H9 (cell line): ENCODE measurements at regions not wholly inside any gene's neighbourhood (a gene's known extent, or its start where the extent isn't known, plus 50 kb on each side); places are given as distances from the start of the nearest gene placed in this dataset.

Experiments
- DNase-seq: peaks from one replicate; pipeline ENCODE4 v3.0.0-alpha.2; 2017
- H2AFZ ChIP-seq: one replicate; pipeline ENCODE4 v1.6.1; 2013; ENCODE audit warnings: mild to moderate bottlenecking, low read length, control low read depth, moderate library complexity
- H2AK5ac ChIP-seq: 2 replicates; pipeline ENCODE4 v1.6.1; 2013; ENCODE audit warnings: low read length, control low read depth, mixed read lengths; ENCODE audit not compliant: insufficient read length
- H2BK120ac ChIP-seq: one replicate; pipeline ENCODE4 v1.6.1; 2013; ENCODE audit warnings: low read depth, mild to moderate bottlenecking, low read length, control low read depth, inconsistent platforms; ENCODE audit not compliant: poor library complexity, severe bottlenecking
- H2BK12ac ChIP-seq: 2 replicates; pipeline ENCODE4 v1.6.1; 2013; ENCODE audit warnings: low read length, control low read depth, mixed read lengths, low read depth; ENCODE audit not compliant: insufficient read length
- H2BK15ac ChIP-seq: 2 replicates; pipeline ENCODE4 v1.6.1; 2013; ENCODE audit warnings: low read depth, low read length, control low read depth
- H2BK20ac ChIP-seq: one replicate; pipeline ENCODE4 v1.6.1; 2013; ENCODE audit warnings: low read depth, mild to moderate bottlenecking, low read length, control low read depth, inconsistent platforms; ENCODE audit not compliant: poor library complexity, severe bottlenecking
- H2BK5ac ChIP-seq: 2 replicates; pipeline ENCODE4 v1.6.1; 2013; ENCODE audit warnings: low read length, control low read depth, mixed read lengths; ENCODE audit not compliant: insufficient read length
- H3K14ac ChIP-seq: 2 replicates; pipeline ENCODE4 v1.6.1; 2013; ENCODE audit warnings: low read length, control low read depth; ENCODE audit not compliant: insufficient read depth
- H3K18ac ChIP-seq: 2 replicates; pipeline ENCODE4 v1.6.1; 2013; ENCODE audit warnings: low read depth, mild to moderate bottlenecking, mixed read lengths, low read length, control low read depth; ENCODE audit not compliant: insufficient read length
- H3K23ac ChIP-seq: 2 replicates; pipeline ENCODE4 v1.6.1; 2013; ENCODE audit warnings: low read length, control low read depth, mixed read lengths, low read depth; ENCODE audit not compliant: insufficient read length
- H3K23me2 ChIP-seq: 2 replicates; pipeline ENCODE4 v1.6.1; 2013; ENCODE audit warnings: low read depth, mild to moderate bottlenecking, mixed read lengths, low read length, control low read depth; ENCODE audit not compliant: insufficient read length, poor library complexity, severe bottlenecking
- H3K27ac ChIP-seq: 2 replicates; pipeline ENCODE4 v1.5.1; 2013; ENCODE audit warnings: low read length, control low read depth, mixed read lengths, low read depth; ENCODE audit not compliant: insufficient read length
- H3K27me3 ChIP-seq: 2 replicates; pipeline ENCODE4 v1.6.1; 2013; ENCODE audit warnings: low read length, control low read depth, inconsistent platforms; ENCODE audit not compliant: insufficient read depth
- H3K4ac ChIP-seq: 2 replicates; pipeline ENCODE4 v1.6.1; 2013; ENCODE audit warnings: low read depth, mild to moderate bottlenecking, control low read depth, inconsistent platforms, low read length, moderate library complexity
- H3K4me1 ChIP-seq: 2 replicates; pipeline ENCODE4 v1.6.1; 2013; ENCODE audit warnings: low read length, control low read depth, inconsistent platforms; ENCODE audit not compliant: insufficient read depth
- H3K4me2 ChIP-seq: 2 replicates; pipeline ENCODE4 v1.6.1; 2013; ENCODE audit warnings: low read length, control low read depth, mixed read lengths; ENCODE audit not compliant: insufficient read length, insufficient read depth
- H3K56ac ChIP-seq: 2 replicates; pipeline ENCODE4 v1.6.1; 2013; ENCODE audit warnings: low read depth, mild to moderate bottlenecking, mixed read lengths, low read length, control low read depth; ENCODE audit not compliant: insufficient read length
- H3K79me1 ChIP-seq: 2 replicates; pipeline ENCODE4 v1.6.1; 2013; ENCODE audit warnings: low read depth, mild to moderate bottlenecking, moderate library complexity, low read length, control low read depth, inconsistent platforms; ENCODE audit not compliant: insufficient read depth, poor library complexity, severe bottlenecking
- H3K79me2 ChIP-seq: 2 replicates; pipeline ENCODE4 v1.6.1; 2013; ENCODE audit warnings: low read length, control low read depth, inconsistent platforms; ENCODE audit not compliant: insufficient read depth
- H3K9ac ChIP-seq: 2 replicates; pipeline ENCODE4 v1.6.1; 2013; ENCODE audit warnings: low read length, control low read depth, mixed read lengths; ENCODE audit not compliant: insufficient read length; ENCODE audit errors: extremely low read depth
- H3K9me3 ChIP-seq: one replicate; pipeline ENCODE4 v1.6.1; 2013; ENCODE audit warnings: low read depth, low read length, inconsistent platforms; ENCODE audit not compliant: control insufficient read depth
- H3T11ph ChIP-seq: one replicate; pipeline ENCODE4 v1.6.1; 2013; ENCODE audit warnings: mild to moderate bottlenecking, low read length, control low read depth, inconsistent platforms
- H4K20me1 ChIP-seq: one replicate; pipeline ENCODE4 v1.6.1; 2013; ENCODE audit not compliant: control insufficient read depth, insufficient read length, insufficient read depth
- H4K5ac ChIP-seq: 2 replicates; pipeline ENCODE4 v1.6.1; 2013; ENCODE audit warnings: low read depth, mild to moderate bottlenecking, mixed read lengths, low read length, control low read depth; ENCODE audit not compliant: insufficient read length
- H4K8ac ChIP-seq: replicated peaks from 2 replicates; pipeline ENCODE4 v1.6.1; 2013; ENCODE audit warnings: low read length, control low read depth, mixed read lengths, low read depth; ENCODE audit not compliant: insufficient read length
- H4K91ac ChIP-seq: 2 replicates; pipeline ENCODE4 v1.6.1; 2013; ENCODE audit warnings: low read depth, mild to moderate bottlenecking, moderate library complexity, mixed read lengths, low read length, control low read depth; ENCODE audit not compliant: insufficient read length
- H3K27ac Mint-ChIP-seq, 3 experiments: 2 replicates in 2 of 3; 3 replicates in 1 of 3; pipeline ENCODE4 v1.8.0; 2020 to 2021; ENCODE audit warnings: mixed read lengths in 3 of 3, mild to moderate bottlenecking in 1 of 3, moderate library complexity in 1 of 3
- H3K27me3 Mint-ChIP-seq: 2 replicates; pipeline ENCODE4 v1.8.0; 2021; ENCODE audit warnings: low read depth, mild to moderate bottlenecking, moderate library complexity, mixed read lengths
- H3K36me3 Mint-ChIP-seq, 3 experiments: 2 replicates in 2 of 3; 3 replicates in 1 of 3; pipeline ENCODE4 v1.8.0; 2020 to 2021; ENCODE audit warnings: low read depth in 3 of 3, mixed read lengths in 3 of 3; ENCODE audit not compliant: insufficient read depth in 1 of 3
- H3K4me1 Mint-ChIP-seq, 2 experiments: 2 replicates each; pipeline ENCODE4 v1.8.0; 2020; ENCODE audit warnings: mixed read lengths in 2 of 2
- H3K4me3 Mint-ChIP-seq, 2 experiments: 2 replicates in 1 of 2; 3 replicates in 1 of 2; pipeline ENCODE4 v1.8.0; 2020 to 2021; ENCODE audit warnings: mild to moderate bottlenecking in 2 of 2, mixed read lengths in 2 of 2, moderate library complexity in 1 of 2
- H3K9me3 Mint-ChIP-seq, 2 experiments: 2 replicates in 1 of 2; 3 replicates in 1 of 2; pipeline ENCODE4 v1.8.0; 2020; ENCODE audit warnings: mild to moderate bottlenecking in 2 of 2, mixed read lengths in 2 of 2, moderate library complexity in 1 of 2
- CTCF ChIP-seq: fragments of 200-600 bp; sonication (generic); conservative IDR thresholded peaks from 3 replicates; pipeline ENCODE4 v1.8.0; 2021; ENCODE audit warnings: antibody characterized with exemption, mild to moderate bottlenecking
- WGBS: extraction: QIAGEN DNeasy Blood & Tissue Kit; methylation state at CpG from one replicate; pipeline ENCODE4 v1.1.7; 2013; ENCODE audit warnings: missing lambda C conversion rate, low lambda C conversion rate, mixed read lengths; ENCODE audit not compliant: insufficient read length; ENCODE audit errors: extremely low coverage; 5-methylcytosine and 5-hydroxymethylcytosine counted together

DNA sequence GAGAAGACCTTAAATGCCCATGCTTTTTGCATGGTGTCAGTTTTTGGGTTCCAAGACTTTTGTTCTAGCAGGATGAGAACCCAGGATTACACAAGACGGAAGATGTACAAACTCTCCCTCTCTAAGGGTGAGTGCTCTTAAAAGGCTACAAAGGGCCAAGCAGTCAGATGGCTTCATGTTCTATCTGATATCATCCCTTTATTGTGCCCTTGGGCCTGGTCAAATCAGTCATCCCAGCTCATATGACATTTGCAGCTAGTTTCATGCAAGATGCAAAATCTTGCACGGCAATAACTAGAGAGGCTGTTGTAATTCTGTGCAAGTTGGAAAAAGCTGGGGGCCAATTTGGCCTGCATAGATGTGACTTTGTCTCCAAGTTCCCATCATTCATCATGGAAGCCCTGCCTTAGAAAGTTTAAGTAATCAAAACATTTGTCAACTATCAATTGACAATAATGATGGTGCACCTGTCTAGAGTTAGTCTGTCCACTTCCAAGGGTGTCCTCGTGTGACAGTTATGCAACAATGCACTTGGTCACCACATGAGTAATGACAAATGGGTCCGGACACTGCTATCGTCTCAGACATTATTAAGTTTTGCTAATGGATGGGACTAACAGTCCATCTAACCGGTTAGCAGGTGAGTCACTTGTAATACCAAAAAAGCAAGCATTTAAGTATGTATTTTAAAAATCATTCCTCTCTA lies 58.6 kb upstream of the ZFHX3 start:
- no peak overlapping the region for H2BK20ac ChIP-seq
- DNase-seq, result no peak
- no peak overlapping the region for H3K9ac ChIP-seq
- no peaks in the 10 kb centered on the region for H3K23me2 ChIP-seq
- no peak overlapping the region for H3K4me2 ChIP-seq
- H3K4me3 Mint-ChIP-seq, result no peak overlapping the region; a peak in 1 of 5 replicates
- peaks cover 1% of the 10 kb centered on the region; the same call in 1 of the 2 replicates for H3K27me3 Mint-ChIP-seq
- H4K20me1 ChIP-seq, result no peaks in the 10 kb centered on the region
- H2AFZ ChIP-seq, result no peak overlapping the region
- H3K36me3 Mint-ChIP-seq, result no peaks in the 10 kb centered on the region
- H3K79me1 ChIP-seq, result no peaks in the 10 kb centered on the region
- H2BK12ac ChIP-seq, result no peak overlapping the region
- no peak overlapping the region for H3K4ac ChIP-seq
- H3K4me1 Mint-ChIP-seq, result peaks cover 3 to 4% of the 10 kb centered on the region in 2 experiments; a peak in 2 of 4 replicates
- no peak overlapping the region for H3K56ac ChIP-seq
- H2AK5ac ChIP-seq, result no peak overlapping the region
- H4K91ac ChIP-seq, result no peak overlapping the region
- H3K4me1 ChIP-seq, result no peaks in the 10 kb centered on the region
- no peak overlapping the region for H2BK5ac ChIP-seq
- H3K9me3 ChIP-seq, result no peaks in the 10 kb centered on the region
- no peaks in the 10 kb centered on the region for H3K27me3 ChIP-seq
- no CpG with 5 or more reads among the region's 6 CpGs for WGBS
- no peak overlapping the region for H4K5ac ChIP-seq
- H3K9me3 Mint-ChIP-seq, result no peaks in the 10 kb centered on the region
- no peak overlapping the region for H3K14ac ChIP-seq
- no peak overlapping the region for H4K8ac ChIP-seq
- H3K23ac ChIP-seq, result no peak overlapping the region
- no peak overlapping the region for H2BK120ac ChIP-seq
- no peak overlapping the region for H3K27ac ChIP-seq
- H3T11ph ChIP-seq, result no peak overlapping the region
- no peak overlapping the region for H3K27ac Mint-ChIP-seq
- TF ChIP-seq CTCF, result no peak
- no peaks in the 10 kb centered on the region for H3K79me2 ChIP-seq
- no peak overlapping the region for H3K18ac ChIP-seq
- H2BK15ac ChIP-seq, result no peak overlapping the region
